PC-9 (cell line): ENCODE measurements at regions not wholly inside any gene's neighbourhood (a gene's known extent, or its start where the extent isn't known, plus 50 kb on each side); places are given as distances from the start of the nearest gene placed in this dataset.
A peak's percentile ranks its signal among the peaks of the same experiment; 100 is the strongest.

Experiments used
- BruUV-seq: library from RNA; stranded (reverse); fragments of 400-500 nt; replicated peaks from 2 replicates; lab custom pipeline; 2021; lab: Mats Ljungman, UMichigan
- CTCF ChIA-PET: fragments of 300-600 bp; sonication (Branson Sonifier 250); formaldehyde crosslinking; loops from one replicate; lab custom pipeline; 2022; ENCODE audit warnings: antibody characterized with exemption; lab: Charles Lee
- POLR2A ChIA-PET: fragments of 300-600 bp; sonication (Branson Sonifier 250); formaldehyde crosslinking; loops from one replicate; lab custom pipeline; 2022; ENCODE audit warnings: antibody characterized with exemption; ENCODE audit not compliant: unreplicated experiment; lab: Charles Lee
- DNase-seq, 2 experiments: peaks; one replicate each; pipeline versions ENCODE4 v3.0.0 to v3.0.0-alpha.2; 2015 to 2022; ENCODE audit warnings: mixed read lengths in 1 of 2
- H2AFZ ChIP-seq: fragments of 200-600 bp; sonication (generic); 2 replicates; pipeline ENCODE4 v1.8.1; 2017; ENCODE audit warnings: antibody characterized with exemption
- H3F3A ChIP-seq: fragments of 200-600 bp; sonication (generic); 2 replicates; pipeline ENCODE4 v1.8.1; 2017; ENCODE audit warnings: antibody characterized with exemption, mild to moderate bottlenecking, low read depth; ENCODE audit not compliant: insufficient read depth
- H3K27ac ChIP-seq: fragments of 200-600 bp; sonication (generic); 2 replicates; pipeline ENCODE4 v1.6.1; 2016; ENCODE audit warnings: mixed run types
- H3K27me3 ChIP-seq: fragments of 200-600 bp; sonication (generic); 2 replicates; pipeline ENCODE4 v1.6.1; 2016; ENCODE audit warnings: low read depth, mixed run types; ENCODE audit not compliant: insufficient read depth
- H3K36me3 ChIP-seq: fragments of 200-600 bp; sonication (generic); 2 replicates; pipeline ENCODE4 v1.6.1; 2016; ENCODE audit warnings: low read depth, mixed run types
- H3K4me1 ChIP-seq: fragments of 200-600 bp; sonication (generic); replicated peaks from 2 replicates; pipeline ENCODE4 v1.6.1; 2016; ENCODE audit warnings: mixed run types; ENCODE audit not compliant: insufficient read depth
- H3K4me2 ChIP-seq: fragments of 200-600 bp; sonication (generic); 2 replicates; pipeline ENCODE4 v1.6.1; 2017; ENCODE audit warnings: mixed run types
- H3K4me3 ChIP-seq: fragments of 200-600 bp; sonication (generic); 2 replicates; pipeline ENCODE4 v1.6.1; 2016; ENCODE audit warnings: mixed run types
- H3K79me2 ChIP-seq: fragments of 200-600 bp; sonication (generic); 2 replicates; pipeline ENCODE4 v1.6.1; 2017; ENCODE audit warnings: low read depth, mixed run types
- H3K9me2 ChIP-seq: fragments of 200-600 bp; sonication (generic); 2 replicates; pipeline ENCODE4 v1.8.1; 2017; ENCODE audit warnings: mild to moderate bottlenecking; ENCODE audit not compliant: insufficient read depth
- H3K9me3 ChIP-seq: fragments of 200-600 bp; sonication (generic); 2 replicates; pipeline ENCODE4 v1.8.1; 2016; ENCODE audit warnings: low read depth; ENCODE audit not compliant: insufficient read depth
- H4K20me1 ChIP-seq: fragments of 200-600 bp; sonication (generic); 2 replicates; pipeline ENCODE4 v1.8.1; 2017; ENCODE audit not compliant: insufficient read depth
- EZH2 ChIP-seq: fragments of 200-600 bp; sonication (generic); IDR thresholded peaks from 2 replicates; pipeline ENCODE4 v1.8.0; 2017; ENCODE audit warnings: antibody characterized with exemption, low read depth
- intact Hi-C: fragments of 100-400 bp; cut with micrococcal nuclease; formaldehyde crosslinking; loops from one replicate; pipeline ENCODE4 v1.10.0; 2022; ENCODE audit not compliant: unreplicated experiment
- TF ChIP-seq, protein P1 (sequence below): fragments of 200-600 bp; sonication (generic); conservative IDR thresholded peaks from 2 replicates; pipeline ENCODE4 v1.6.1; 2017; ENCODE audit warnings: mixed run types, antibody characterized with exemption, mild to moderate bottlenecking, moderate library complexity

DNA sequence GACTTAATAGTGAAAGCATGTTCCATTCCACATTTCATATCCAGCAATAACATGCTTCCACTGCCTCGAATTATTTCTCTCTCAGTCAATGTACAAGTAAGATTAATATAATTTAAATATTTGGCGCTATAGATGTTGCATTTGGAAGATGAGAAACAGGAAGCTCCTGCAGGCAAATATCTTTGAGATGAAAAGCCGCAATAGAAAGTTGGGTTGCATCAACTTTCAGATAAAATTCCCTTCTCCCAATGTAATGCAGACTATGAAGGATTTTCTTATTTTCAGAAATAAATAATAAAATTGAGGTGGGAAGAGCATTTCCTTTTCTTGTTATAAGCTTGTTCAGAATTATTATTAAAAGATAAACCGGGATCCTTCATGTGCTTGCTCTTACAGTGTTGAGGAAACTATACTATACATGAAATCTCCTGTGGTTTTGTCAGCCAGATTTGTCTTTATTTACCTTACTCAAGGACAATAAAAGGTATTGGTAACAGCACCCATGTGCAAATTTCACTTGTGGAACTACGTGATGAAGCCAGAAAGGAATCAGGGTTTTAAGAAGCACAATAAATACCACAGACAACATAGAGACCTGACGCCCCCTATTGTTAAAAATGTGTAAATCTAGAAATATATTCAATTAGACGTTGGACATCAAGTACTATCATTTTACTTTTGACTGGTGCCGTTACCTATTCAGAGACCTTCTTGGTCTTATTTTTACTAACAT, 307.0 kb downstream of the ARPP21 start:
- no peaks in the 10 kb centered on the region for H3K79me2 ChIP-seq
- H3K4me3 ChIP-seq, result no peak overlapping the region
- no peak for DNase-seq
- no peaks in the 10 kb centered on the region for H3K36me3 ChIP-seq
- no TSS peak for BruUV-seq
- POLR2A ChIA-PET, result no interaction called here
- no peak overlapping the region for H3K4me2 ChIP-seq
- H3K9me2 ChIP-seq, result no peaks in the 10 kb centered on the region
- no peaks in the 10 kb centered on the region for H3K4me1 ChIP-seq
- no peaks in the 10 kb centered on the region for H4K20me1 ChIP-seq
- no peaks in the 10 kb centered on the region for H3K9me3 ChIP-seq
- CTCF ChIA-PET, result no interaction called here
- no peak overlapping the region; the same call in 1 of the 2 replicates for H2AFZ ChIP-seq
- no peaks in the 10 kb centered on the region for H3K27me3 ChIP-seq
- H3K27ac ChIP-seq, result no peak overlapping the region
- H3F3A ChIP-seq, result no peaks in the 10 kb centered on the region
- TF ChIP-seq, protein P1, sequence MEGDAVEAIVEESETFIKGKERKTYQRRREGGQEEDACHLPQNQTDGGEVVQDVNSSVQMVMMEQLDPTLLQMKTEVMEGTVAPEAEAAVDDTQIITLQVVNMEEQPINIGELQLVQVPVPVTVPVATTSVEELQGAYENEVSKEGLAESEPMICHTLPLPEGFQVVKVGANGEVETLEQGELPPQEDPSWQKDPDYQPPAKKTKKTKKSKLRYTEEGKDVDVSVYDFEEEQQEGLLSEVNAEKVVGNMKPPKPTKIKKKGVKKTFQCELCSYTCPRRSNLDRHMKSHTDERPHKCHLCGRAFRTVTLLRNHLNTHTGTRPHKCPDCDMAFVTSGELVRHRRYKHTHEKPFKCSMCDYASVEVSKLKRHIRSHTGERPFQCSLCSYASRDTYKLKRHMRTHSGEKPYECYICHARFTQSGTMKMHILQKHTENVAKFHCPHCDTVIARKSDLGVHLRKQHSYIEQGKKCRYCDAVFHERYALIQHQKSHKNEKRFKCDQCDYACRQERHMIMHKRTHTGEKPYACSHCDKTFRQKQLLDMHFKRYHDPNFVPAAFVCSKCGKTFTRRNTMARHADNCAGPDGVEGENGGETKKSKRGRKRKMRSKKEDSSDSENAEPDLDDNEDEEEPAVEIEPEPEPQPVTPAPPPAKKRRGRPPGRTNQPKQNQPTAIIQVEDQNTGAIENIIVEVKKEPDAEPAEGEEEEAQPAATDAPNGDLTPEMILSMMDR, result peak; percentile 62
- no peak for TF ChIP-seq EZH2
- intact Hi-C loops, result no loop called here

DNA sequence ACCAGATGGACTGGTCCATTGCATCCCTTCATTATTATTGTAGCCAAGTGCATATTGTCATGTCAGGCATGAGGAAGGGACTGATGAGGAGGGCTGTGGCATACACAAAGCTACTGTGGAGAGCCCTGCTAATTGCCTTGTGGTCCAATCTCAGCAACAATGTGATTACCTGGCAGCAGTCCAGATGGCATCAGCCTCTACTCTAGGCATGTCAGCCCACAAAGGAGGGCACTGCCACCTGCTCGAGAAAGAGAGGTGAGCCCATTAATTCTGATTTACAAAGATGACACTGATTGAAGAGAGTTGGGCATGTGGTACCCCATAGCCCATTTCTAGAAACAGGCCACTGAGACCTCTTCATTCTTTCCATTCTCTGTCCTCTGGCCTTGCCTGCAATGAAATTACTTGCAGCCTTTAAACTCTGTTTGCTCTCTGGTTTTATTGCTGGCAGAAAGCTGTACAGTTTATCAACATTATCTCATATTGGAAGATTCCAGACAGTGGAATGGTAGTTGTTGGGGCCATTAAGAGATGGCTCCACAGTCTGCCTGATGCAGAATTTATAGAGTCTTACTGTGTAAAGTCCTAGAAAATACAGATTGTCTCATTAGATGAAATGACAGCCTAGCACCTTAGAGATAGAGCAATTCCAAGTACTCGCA, 307.7 kb downstream of the ARPP21 start:
- H3K9me3 ChIP-seq, result no peaks in the 10 kb centered on the region
- CTCF ChIA-PET, result no interaction called here
- H3K4me1 ChIP-seq, result no peaks in the 10 kb centered on the region
- H3K9me2 ChIP-seq, result no peaks in the 10 kb centered on the region
- no peaks in the 10 kb centered on the region for H3K27me3 ChIP-seq
- H3F3A ChIP-seq, result no peaks in the 10 kb centered on the region
- H3K27ac ChIP-seq, result no peak overlapping the region
- H2AFZ ChIP-seq, result no peak overlapping the region
- intact Hi-C loops, result no loop called here
- H3K4me2 ChIP-seq, result no peak overlapping the region
- H3K4me3 ChIP-seq, result no peak overlapping the region
- no peaks in the 10 kb centered on the region for H3K36me3 ChIP-seq
- no peaks in the 10 kb centered on the region for H4K20me1 ChIP-seq
- POLR2A ChIA-PET, result no interaction called here
- TF ChIP-seq EZH2, result no peak
- TF ChIP-seq, protein P1, result peak; percentile 21; the same call in 1 of the 2 replicates
- H3K79me2 ChIP-seq, result no peaks in the 10 kb centered on the region
- no TSS peak for BruUV-seq
- DNase-seq, result no peak

DNA sequence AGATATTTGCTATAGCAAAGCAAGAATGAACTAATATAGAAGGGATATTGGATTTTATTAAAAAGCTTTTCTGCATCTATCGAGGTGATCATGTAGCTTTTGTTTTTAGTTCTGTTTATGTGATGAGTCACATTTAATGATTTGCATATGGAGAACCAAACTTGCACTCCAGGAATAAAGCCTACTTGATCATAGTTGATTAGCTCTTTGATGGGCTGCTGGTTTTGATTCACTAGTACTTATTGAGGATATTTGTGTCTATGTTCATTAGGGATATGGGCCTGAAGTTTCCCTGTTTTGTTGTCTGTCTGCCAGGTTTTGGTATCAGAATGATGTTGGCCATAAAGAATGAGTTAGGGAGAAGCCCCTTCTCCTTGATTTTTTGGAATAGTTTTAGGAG, 310.7 kb downstream of the ARPP21 start:
- Histone ChIP-seq H3K4me1 (no peaks in the 10 kb centered on the region), H3K4me2 (no peak overlapping the region), H3K9me3 (no peaks in the 10 kb centered on the region), H3K9me2 (no peaks in the 10 kb centered on the region), H2AFZ (no peak overlapping the region), H3F3A (no peaks in the 10 kb centered on the region), H3K79me2 (no peaks in the 10 kb centered on the region), H4K20me1 (no peaks in the 10 kb centered on the region), H3K4me3 (no peak overlapping the region), H3K27ac (no peak overlapping the region), H3K36me3 (no peaks in the 10 kb centered on the region), H3K27me3 (no peaks in the 10 kb centered on the region)
- no peak for DNase-seq
- intact Hi-C loops, result no loop called here
- ChIA-PET POLR2A (interaction anchor here (0.7 kb wide), 1 partner anchor 1849 kb away, joined by 4 read pairs; no protein-coding TSS in a partner anchor), CTCF (interaction anchor here (0.6 kb wide), 2 partner anchors 26 to 61 kb away, joined by 3 to 7 read pairs; no protein-coding TSS in a partner anchor)
- no TSS peak for BruUV-seq
- no peak for TF ChIP-seq EZH2
- TF ChIP-seq, protein P1, result no peak
